ENCODE measurements at regions not wholly inside any gene's neighbourhood (a gene's known extent, or its start where the extent isn't known, plus 50 kb on each side); places are given as distances from the start of the nearest gene placed in this dataset.
"Not testable (repeated sequence)": the region's sequence is repeated elsewhere in the genome, so short reads cannot be mapped to it uniquely, and the experiment has no call there.

DNA sequence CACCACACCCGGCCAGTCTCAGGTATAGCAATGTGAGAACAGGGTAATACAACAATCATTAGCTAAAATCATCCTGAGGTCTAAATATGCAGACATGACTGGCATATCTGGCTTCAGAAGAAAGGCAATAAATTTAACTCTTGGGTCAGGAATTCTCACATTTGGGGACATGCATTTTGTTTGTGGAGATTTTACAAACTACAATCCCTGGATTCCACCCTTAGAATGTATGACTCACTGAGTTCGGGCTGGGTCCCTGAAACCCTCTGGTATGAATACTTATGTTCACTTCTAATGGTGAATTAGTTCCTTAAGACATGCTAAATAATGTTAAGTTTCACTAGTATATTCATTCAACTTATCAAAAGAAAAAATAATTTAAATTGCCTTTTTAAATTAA is 98.9 kb upstream of the HMGA2 start:
- peaks cover 45% of the 10 kb centered on the region for H3K27me3 ChIP-seq (ENCODE audit: insufficient read depth, poor library complexity, severe bottlenecking)
- TF ChIP-seq, protein P1, sequence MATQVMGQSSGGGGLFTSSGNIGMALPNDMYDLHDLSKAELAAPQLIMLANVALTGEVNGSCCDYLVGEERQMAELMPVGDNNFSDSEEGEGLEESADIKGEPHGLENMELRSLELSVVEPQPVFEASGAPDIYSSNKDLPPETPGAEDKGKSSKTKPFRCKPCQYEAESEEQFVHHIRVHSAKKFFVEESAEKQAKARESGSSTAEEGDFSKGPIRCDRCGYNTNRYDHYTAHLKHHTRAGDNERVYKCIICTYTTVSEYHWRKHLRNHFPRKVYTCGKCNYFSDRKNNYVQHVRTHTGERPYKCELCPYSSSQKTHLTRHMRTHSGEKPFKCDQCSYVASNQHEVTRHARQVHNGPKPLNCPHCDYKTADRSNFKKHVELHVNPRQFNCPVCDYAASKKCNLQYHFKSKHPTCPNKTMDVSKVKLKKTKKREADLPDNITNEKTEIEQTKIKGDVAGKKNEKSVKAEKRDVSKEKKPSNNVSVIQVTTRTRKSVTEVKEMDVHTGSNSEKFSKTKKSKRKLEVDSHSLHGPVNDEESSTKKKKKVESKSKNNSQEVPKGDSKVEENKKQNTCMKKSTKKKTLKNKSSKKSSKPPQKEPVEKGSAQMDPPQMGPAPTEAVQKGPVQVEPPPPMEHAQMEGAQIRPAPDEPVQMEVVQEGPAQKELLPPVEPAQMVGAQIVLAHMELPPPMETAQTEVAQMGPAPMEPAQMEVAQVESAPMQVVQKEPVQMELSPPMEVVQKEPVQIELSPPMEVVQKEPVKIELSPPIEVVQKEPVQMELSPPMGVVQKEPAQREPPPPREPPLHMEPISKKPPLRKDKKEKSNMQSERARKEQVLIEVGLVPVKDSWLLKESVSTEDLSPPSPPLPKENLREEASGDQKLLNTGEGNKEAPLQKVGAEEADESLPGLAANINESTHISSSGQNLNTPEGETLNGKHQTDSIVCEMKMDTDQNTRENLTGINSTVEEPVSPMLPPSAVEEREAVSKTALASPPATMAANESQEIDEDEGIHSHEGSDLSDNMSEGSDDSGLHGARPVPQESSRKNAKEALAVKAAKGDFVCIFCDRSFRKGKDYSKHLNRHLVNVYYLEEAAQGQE (IDR thresholded peaks at IDR 0.05; ENCODE audit: insufficient replicate concordance, low read depth): no peak
- TF ChIP-seq GABPA (IDR thresholded peaks at IDR 0.05; ENCODE audit: low read depth) (no peak), SPI1 (IDR thresholded peaks at IDR 0.05; ENCODE audit: borderline replicate concordance, low read depth) (no peak)
- no peak overlapping the region for H3K27ac ChIP-seq (replicated peaks)
- DNase-seq (ENCODE audit: low read depth in 1 of 2, low spot score in 1 of 2): no peak
- no peak overlapping the region for H3K4me3 ChIP-seq (replicated peaks; ENCODE audit: insufficient read depth, low read length)

DNA sequence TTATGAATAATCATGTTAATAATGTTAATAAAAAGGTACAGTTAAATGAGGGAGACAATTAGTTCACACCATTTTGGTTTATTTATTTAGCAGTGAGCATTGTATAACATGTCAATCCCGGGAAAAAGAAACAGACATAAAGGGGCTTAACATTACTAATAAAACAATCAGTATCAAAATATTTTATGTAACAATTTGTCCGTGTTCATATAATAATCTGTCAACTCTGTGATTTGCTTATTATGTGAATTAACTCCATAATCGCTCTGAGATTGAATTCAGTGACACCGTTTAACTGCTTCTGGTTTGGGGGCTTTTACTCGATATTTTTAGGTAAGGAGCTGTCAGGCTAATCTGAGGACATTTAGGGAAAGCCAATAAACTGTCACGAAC is 95.8 kb upstream of the HMGA2 start:
- H3K4me3 ChIP-seq (replicated peaks; ENCODE audit: insufficient read depth, low read length): no peak overlapping the region
- H3K27ac ChIP-seq (replicated peaks): no peak overlapping the region
- DNase-seq (ENCODE audit: low read depth in 1 of 2, low spot score in 1 of 2): no peak

DNA sequence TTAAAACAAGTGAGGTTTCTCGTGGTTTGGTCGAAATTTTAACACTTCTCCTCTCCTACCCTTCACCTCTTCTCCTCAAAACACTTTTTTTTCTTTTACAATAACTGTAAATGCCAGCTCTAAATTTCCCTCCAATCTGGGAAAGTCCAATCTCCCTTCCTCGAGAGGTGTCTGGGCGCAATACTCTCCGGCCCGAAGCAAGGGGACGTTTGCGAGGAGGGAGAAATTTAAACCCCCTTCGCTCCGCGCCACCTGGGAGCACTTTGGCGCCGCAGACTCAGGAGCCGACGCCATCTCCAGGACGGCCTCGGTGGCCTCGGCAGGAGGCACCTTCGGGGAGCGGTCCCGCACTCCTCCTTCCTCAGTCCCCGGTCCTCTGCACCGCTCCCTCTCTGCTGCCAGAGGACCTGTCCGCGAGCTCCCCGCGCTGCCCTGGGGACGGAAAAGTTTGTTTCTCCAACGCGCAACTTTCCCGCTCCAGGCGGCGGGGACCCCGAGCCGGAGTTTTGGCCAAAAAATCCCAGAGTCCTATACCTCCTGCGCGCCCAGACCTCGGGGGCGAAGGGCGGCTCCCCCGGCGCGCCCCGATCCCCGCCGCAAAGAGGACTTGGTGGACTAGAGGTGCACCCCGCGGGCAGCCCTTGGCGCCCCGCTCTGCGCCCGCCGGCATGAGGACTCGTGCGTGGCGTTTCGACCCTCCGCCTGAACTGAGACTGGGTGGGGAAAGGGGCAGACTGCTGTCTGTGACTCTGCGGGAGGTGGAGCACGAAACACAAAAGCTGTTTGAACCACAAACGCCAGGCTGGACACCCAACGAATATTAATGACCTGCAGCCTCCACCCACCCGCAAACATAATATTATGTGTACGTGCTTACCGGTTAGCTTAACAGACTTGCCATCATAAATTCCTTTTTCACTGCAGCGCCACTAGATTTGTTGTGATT is 95.2 kb upstream of the HMGA2 start:
- peaks cover 40% of the 10 kb centered on the region for H3K27me3 ChIP-seq (ENCODE audit: insufficient read depth, poor library complexity, severe bottlenecking)
- no peak for TF ChIP-seq POLR2AphosphoS5 (IDR thresholded peaks at IDR 0.05; ENCODE audit: low read depth)
- TF ChIP-seq, protein P1 (IDR thresholded peaks at IDR 0.05; ENCODE audit: insufficient replicate concordance, low read depth): no peak
- H3K27ac ChIP-seq (replicated peaks): no peak overlapping the region
- no peak overlapping the region for H3K4me3 ChIP-seq (replicated peaks; ENCODE audit: insufficient read depth, low read length)
- DNase-seq (ENCODE audit: low read depth in 1 of 2, low spot score in 1 of 2): no peak

More for the DNA sequence above, 95.8 kb upstream of the HMGA2 start:
- H3K27me3 ChIP-seq (ENCODE audit: insufficient read depth, poor library complexity, severe bottlenecking): peaks cover 40% of the 10 kb centered on the region
- TF ChIP-seq, protein P2, sequence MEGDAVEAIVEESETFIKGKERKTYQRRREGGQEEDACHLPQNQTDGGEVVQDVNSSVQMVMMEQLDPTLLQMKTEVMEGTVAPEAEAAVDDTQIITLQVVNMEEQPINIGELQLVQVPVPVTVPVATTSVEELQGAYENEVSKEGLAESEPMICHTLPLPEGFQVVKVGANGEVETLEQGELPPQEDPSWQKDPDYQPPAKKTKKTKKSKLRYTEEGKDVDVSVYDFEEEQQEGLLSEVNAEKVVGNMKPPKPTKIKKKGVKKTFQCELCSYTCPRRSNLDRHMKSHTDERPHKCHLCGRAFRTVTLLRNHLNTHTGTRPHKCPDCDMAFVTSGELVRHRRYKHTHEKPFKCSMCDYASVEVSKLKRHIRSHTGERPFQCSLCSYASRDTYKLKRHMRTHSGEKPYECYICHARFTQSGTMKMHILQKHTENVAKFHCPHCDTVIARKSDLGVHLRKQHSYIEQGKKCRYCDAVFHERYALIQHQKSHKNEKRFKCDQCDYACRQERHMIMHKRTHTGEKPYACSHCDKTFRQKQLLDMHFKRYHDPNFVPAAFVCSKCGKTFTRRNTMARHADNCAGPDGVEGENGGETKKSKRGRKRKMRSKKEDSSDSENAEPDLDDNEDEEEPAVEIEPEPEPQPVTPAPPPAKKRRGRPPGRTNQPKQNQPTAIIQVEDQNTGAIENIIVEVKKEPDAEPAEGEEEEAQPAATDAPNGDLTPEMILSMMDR (IDR thresholded peaks at IDR 0.05; ENCODE audit: insufficient read depth, low read length): no peak
- TF ChIP-seq, protein P1 (IDR thresholded peaks at IDR 0.05; ENCODE audit: insufficient replicate concordance, low read depth): no peak
- TF ChIP-seq POLR2AphosphoS5 (IDR thresholded peaks at IDR 0.05; ENCODE audit: low read depth) (no peak), GABPA (IDR thresholded peaks at IDR 0.05; ENCODE audit: low read depth) (no peak), SPI1 (IDR thresholded peaks at IDR 0.05; ENCODE audit: borderline replicate concordance, low read depth) (no peak)

DNA sequence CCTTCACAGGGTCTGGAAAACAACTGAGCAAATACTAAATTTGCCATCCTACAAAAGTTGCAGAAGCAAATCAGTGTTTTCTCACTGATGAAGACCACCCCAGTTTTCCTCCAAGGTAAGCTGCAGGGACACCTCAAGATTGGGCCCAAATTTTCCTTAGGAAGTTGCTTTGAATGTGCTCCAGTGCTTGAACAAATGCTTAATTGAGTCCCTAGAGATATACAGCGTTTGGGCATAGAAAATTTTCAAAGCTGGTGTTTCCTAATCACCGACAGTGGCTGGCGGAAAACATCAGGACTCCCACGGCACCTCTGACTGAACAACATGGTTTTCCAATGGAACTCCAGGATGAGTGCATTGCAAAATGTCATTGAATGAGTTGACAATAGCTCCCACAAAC is 92.5 kb upstream of the HMGA2 start:
- H3K27me3 ChIP-seq (ENCODE audit: insufficient read depth, poor library complexity, severe bottlenecking): peaks cover 43% of the 10 kb centered on the region
- H3K4me3 ChIP-seq (replicated peaks; ENCODE audit: insufficient read depth, low read length): no peak overlapping the region
- no peak for TF ChIP-seq GABPA (IDR thresholded peaks at IDR 0.05; ENCODE audit: low read depth)
- TF ChIP-seq POLR2AphosphoS5 (IDR thresholded peaks at IDR 0.05; ENCODE audit: low read depth): no peak
- TF ChIP-seq, protein P1 (IDR thresholded peaks at IDR 0.05; ENCODE audit: insufficient replicate concordance, low read depth): no peak
- H3K27ac ChIP-seq (replicated peaks): no peak overlapping the region
- DNase-seq (ENCODE audit: low read depth in 1 of 2, low spot score in 1 of 2): no peak

DNA sequence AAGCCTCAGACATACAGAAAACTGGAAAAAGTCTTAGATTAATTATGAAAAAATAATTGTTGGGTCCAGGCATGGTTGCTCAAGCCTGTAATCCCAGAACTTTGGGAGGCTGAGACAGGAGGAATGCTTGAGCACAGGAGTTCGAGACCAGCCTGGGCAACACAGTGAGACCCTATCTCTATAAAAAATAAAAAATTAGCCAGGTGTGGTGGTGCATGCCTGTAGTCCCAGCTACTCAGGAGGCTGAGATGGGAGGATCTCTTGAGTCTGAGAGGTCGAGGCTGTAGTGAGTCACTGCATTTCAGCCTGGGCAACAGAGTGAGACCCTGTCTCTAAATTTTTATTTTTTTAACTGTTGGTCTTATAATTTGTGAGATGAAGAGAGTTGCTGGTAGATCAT is 90.6 kb upstream of the HMGA2 start:
- H3K27me3 ChIP-seq (ENCODE audit: insufficient read depth, poor library complexity, severe bottlenecking): peaks cover 32% of the 10 kb centered on the region
- not testable (repeated sequence) for H3K27ac ChIP-seq (replicated peaks); H3K4me3 ChIP-seq (replicated peaks; ENCODE audit: insufficient read depth, low read length); DNase-seq (ENCODE audit: low read depth in 1 of 2, low spot score in 1 of 2)

All from HL-60 (cell line).